NT2/D1 (cell line): ENCODE measurements at regions not wholly inside any gene's neighbourhood (a gene's known extent, or its start where the extent isn't known, plus 50 kb on each side); places are given as distances from the start of the nearest gene placed in this dataset.

Experiments used
- SUZ12 ChIP-seq: IDR thresholded peaks from 2 replicates; pipeline ENCODE4 v1.6.1; 2011; ENCODE audit not compliant: insufficient read length, insufficient read depth; ENCODE audit errors: extremely low read depth
- YY1 ChIP-seq: IDR thresholded peaks from 2 replicates; pipeline ENCODE4 v1.6.1; 2011; ENCODE audit not compliant: insufficient read length, insufficient read depth
- ZNF274 ChIP-seq: IDR thresholded peaks from 2 replicates; pipeline ENCODE4 v1.6.1; 2011; ENCODE audit warnings: mild to moderate bottlenecking, low read depth, low read length

DNA sequence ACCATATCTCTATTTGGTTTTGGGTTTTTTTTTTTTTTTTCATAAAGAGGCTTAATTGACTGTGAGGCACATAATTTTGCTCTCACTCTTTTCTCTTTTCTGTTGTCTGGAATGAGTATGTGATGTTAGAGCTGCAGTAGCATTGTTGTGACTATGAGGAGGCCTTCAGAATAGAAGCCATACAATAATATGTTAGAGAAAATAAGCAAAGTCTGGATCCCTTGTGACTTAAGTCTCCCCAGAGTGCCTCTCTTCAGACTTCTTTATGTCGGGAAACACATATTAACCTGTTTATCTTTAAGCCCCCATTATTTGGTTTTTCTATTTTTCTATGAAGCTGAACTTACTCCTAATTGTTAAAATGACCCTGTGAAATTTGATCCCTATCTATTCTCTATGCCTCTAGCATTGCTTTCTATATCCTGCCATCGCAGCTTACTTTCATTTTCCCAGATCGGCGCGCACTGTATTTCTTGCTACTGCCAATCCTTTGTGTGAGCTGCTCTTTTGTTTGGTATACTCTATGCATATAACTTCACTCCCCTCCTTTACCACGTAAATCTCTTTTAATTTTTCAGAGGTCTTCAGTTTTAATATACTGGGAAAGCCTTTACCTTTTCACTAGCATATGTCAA is 372.5 kb upstream of the KCNN2 start:
- TF ChIP-seq ZNF274 (no peak), YY1 (no peak), SUZ12 (no peak)
